SK-N-SH treated with all-trans-retinoic acid at 6 μM for 48 hours (cell line): ENCODE measurements at regions not wholly inside any gene's neighbourhood (a gene's known extent, or its start where the extent isn't known, plus 50 kb on each side); places are given as distances from the start of the nearest gene placed in this dataset.

Experiments
- ATAC-seq: fragments of 200-7000 bp; cut with Tn5 transposase; 3 replicates; pipeline ENCODE4 v1.9.1; 2020; ENCODE audit warnings: mild to moderate bottlenecking, moderate library complexity
- ARNTL ChIP-seq: fragments of 450-650 bp; formaldehyde crosslinking; IDR thresholded peaks from 2 replicates; pipeline ENCODE4 v1.5.0; 2020; ENCODE audit warnings: low read depth, mild to moderate bottlenecking, moderate library complexity, borderline replicate concordance
- CREB5 ChIP-seq: fragments of 250-450 bp; sonication (Bioruptor Pico); IDR thresholded peaks from 2 replicates; pipeline ENCODE4 v1.5.1; 2020; ENCODE audit warnings: low read depth, mild to moderate bottlenecking, moderate library complexity
- CSRNP3 ChIP-seq: fragments of 250-450 bp; sonication (Bioruptor Pico); IDR thresholded peaks from 2 replicates; pipeline ENCODE4 v1.5.1; 2021; ENCODE audit warnings: mild to moderate bottlenecking, moderate library complexity
- PATZ1 ChIP-seq: fragments of 250-450 bp; sonication (Bioruptor Pico); IDR thresholded peaks from 2 replicates; pipeline ENCODE4 v1.8.0; 2020; ENCODE audit warnings: mild to moderate bottlenecking, moderate library complexity, borderline replicate concordance
- POU6F1 ChIP-seq: fragments of 250-450 bp; sonication (Bioruptor Pico); IDR thresholded peaks from 2 replicates; pipeline ENCODE4 v1.8.0; 2021; ENCODE audit warnings: low read depth, mild to moderate bottlenecking, moderate library complexity, borderline replicate concordance
- RARB ChIP-seq: fragments of 250-450 bp; sonication (Bioruptor Pico); IDR thresholded peaks from 2 replicates; pipeline ENCODE4 v1.8.0; 2021; ENCODE audit warnings: mild to moderate bottlenecking, moderate library complexity
- SNAI2 ChIP-seq: fragments of 250-450 bp; sonication (Bioruptor Pico); IDR thresholded peaks from 2 replicates; pipeline ENCODE4 v1.5.0; 2020; ENCODE audit warnings: mild to moderate bottlenecking, moderate library complexity
- TOX ChIP-seq: fragments of 250-450 bp; sonication (Bioruptor Pico); IDR thresholded peaks from 2 replicates; pipeline ENCODE4 v1.8.0; 2021; ENCODE audit warnings: mild to moderate bottlenecking, moderate library complexity, borderline replicate concordance
- TSHZ2 ChIP-seq: fragments of 250-450 bp; sonication (Bioruptor Pico); IDR thresholded peaks from 2 replicates; pipeline ENCODE4 v1.5.0; 2020; ENCODE audit warnings: mild to moderate bottlenecking, moderate library complexity
- ZC3H10 ChIP-seq: fragments of 250-450 bp; sonication (Bioruptor Pico); IDR thresholded peaks from 2 replicates; pipeline ENCODE4 v1.5.1; 2021; ENCODE audit warnings: mild to moderate bottlenecking, moderate library complexity
- ZFP3 ChIP-seq: fragments of 250-450 bp; sonication (Bioruptor Pico); IDR thresholded peaks from 2 replicates; pipeline ENCODE4 v1.5.0; 2020; ENCODE audit warnings: mild to moderate bottlenecking, moderate library complexity
- ZFP30 ChIP-seq: fragments of 450-650 bp; formaldehyde crosslinking; IDR thresholded peaks from 2 replicates; pipeline ENCODE4 v1.5.0; 2022; ENCODE audit warnings: mild to moderate bottlenecking, moderate library complexity
- ZNF70 ChIP-seq: fragments of 450-650 bp; formaldehyde crosslinking; IDR thresholded peaks from 2 replicates; pipeline ENCODE4 v1.5.0; 2020; ENCODE audit warnings: mild to moderate bottlenecking, moderate library complexity

- ATAC-seq: no peak
- TF ChIP-seq TOX (CRISPR knock-in tag) (no peak), PATZ1 (CRISPR knock-in tag) (no peak), SNAI2 (CRISPR knock-in tag) (no peak), TSHZ2 (CRISPR knock-in tag) (no peak)
Observed at GRCh38 chr4:133000012-133000411, 149.1 kb upstream of the PCDH10 start.

- no peak for ATAC-seq
Observed at GRCh38 chr4:133003169-133003568, 145.9 kb upstream of the PCDH10 start.

GRCh38 chr4:133014473-133015135 lies 134.5 kb upstream of the PCDH10 start:
- ATAC-seq: no peak
- TF ChIP-seq ZNF70 (CRISPR knock-in tag): no peak
- no peak for TF ChIP-seq ZFP30 (CRISPR knock-in tag)
- no peak for TF ChIP-seq ARNTL
- no peak for TF ChIP-seq CSRNP3 (CRISPR knock-in tag)
- no peak for TF ChIP-seq RARB (CRISPR knock-in tag)
- TF ChIP-seq ZC3H10: no peak
- no peak for TF ChIP-seq CREB5 (CRISPR knock-in tag)
- TF ChIP-seq ZFP3 (CRISPR knock-in tag): no peak
- TF ChIP-seq SNAI2 (CRISPR knock-in tag): no peak
- no peak for TF ChIP-seq POU6F1 (CRISPR knock-in tag)
- no peak for TF ChIP-seq PATZ1 (CRISPR knock-in tag)

More at GRCh38 chr4:133003169-133003568, 145.9 kb upstream of the PCDH10 start:
- no peak for TF ChIP-seq POU6F1 (CRISPR knock-in tag)
- no peak for TF ChIP-seq TSHZ2 (CRISPR knock-in tag)
